ENCODE measurements at regions not wholly inside any gene's neighbourhood (a gene's known extent, or its start where the extent isn't known, plus 50 kb on each side); places are given as distances from the start of the nearest gene placed in this dataset.

DNA sequence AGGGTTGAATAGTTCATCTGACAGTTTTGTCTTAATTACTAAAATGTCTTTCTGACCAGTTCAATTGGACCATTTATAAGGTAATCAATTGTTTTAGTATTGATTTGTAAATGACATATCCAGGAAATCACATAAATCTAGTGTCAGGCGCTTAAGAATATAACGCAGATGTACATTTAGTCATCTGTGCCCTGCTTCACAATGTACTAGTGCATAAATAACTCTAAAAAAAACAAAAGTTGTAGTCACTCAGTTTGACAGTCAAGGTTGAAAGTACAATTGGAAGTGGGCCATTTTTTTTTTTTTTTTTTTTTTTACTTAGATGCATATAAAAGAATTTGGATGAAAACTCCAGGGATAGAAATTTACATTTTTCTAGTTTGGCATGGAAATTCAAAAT is 490.4 kb downstream of the PTPRC start:
- TF ChIP-seq POLR2AphosphoS5 (IDR thresholded peaks at IDR 0.05; ENCODE audit: borderline replicate concordance, low read depth, low read length) (no peak), EZH2 (IDR thresholded peaks at IDR 0.05) (no peak), FOXP2 (optimal IDR thresholded peaks at IDR 0.05; ENCODE audit: control extremely low read depth, extremely low read length, insufficient read depth) (no peak)

All from SK-N-MC (cell line).